ENCODE measurements at regions not wholly inside any gene's neighbourhood (a gene's known extent, or its start where the extent isn't known, plus 50 kb on each side); places are given as distances from the start of the nearest gene placed in this dataset.

GRCh38 chr11:70703141-70704064 lies 305.1 kb downstream of the CTTN start:
- DNase-seq (ENCODE audit: low spot score) = no peak

- no peak for DNase-seq (ENCODE audit: low spot score)
These were observed 306.8 kb downstream of the CTTN start for GRCh38 chr11:70705097-70705496.

- no peak for DNase-seq (ENCODE audit: low spot score)
These were observed 307.6 kb downstream of the CTTN start for GRCh38 chr11:70705930-70706329.

- no peak for DNase-seq (ENCODE audit: low spot score)
These were observed 309.5 kb downstream of the CTTN start for GRCh38 chr11:70707821-70708220.

DNA sequence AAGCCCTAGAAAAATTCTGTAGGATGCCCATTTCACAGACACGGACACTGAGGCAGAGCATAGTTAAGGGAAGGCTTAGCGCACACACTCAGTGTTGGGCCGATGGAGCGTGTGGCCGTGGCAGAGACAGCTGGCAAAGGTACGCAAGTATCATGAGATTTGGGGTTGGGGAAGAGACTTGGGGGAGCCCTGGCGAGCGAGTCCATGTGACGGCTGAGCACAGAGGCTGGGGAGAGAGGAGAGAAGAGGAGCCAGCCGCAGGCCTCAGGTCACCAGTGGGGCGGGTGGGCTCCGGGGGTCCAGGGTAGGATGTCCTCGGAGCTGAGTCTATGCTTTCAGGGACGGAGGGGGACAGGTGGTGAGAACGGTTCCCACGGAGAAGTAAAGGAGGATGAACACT lies 311.3 kb downstream of the CTTN start:
- DNase-seq (ENCODE audit: low spot score) = no peak

GRCh38 chr11:70710192-70710591 lies 311.9 kb downstream of the CTTN start:
- no peak for DNase-seq (ENCODE audit: low spot score)

GRCh38 chr11:70710601-70711000 lies 312.3 kb downstream of the CTTN start:
- no peak for DNase-seq (ENCODE audit: low spot score)

DNA sequence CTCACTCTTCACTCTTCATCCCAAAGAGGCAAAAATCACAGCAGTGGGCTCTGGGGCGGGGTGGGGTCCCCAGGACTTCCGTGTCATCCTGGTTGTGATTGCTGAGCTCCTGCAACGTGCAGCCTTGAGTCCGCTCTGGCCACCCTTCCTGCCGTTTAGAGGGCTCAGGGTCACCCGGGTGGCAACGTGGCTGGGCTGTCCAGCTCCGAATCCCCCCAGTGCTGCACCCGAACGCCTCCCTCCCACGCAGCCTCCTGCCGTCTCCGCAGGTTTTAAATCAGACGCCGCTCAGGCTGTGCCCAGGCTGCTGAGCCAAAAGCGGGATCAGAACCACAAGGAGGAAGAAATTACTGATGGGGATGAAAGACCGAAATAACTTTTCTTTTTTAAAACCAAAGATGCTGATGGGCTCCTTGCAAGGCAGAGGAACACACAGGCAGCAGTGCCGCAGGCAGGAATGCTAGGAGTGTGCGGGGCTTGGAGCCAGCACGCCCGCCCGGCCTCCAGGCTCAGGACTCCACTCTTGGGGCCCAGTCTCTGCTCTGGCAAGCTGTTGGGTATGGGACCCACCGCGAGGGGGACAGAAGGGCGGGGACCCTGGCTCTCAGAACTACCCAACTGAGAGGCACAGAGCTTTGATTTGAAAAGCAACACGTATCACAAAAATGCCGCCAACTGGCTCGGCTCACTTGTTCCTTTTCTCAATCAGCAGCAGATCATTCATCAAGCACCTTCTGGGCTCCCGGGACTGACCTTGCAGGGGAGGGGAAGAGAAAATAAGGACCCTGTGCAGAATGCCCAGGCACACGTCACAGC lies 313.0 kb downstream of the CTTN start:
- DNase-seq (ENCODE audit: low spot score) = no peak

GRCh38 chr11:70711911-70712185 lies 313.5 kb downstream of the CTTN start:
- no peak for DNase-seq (ENCODE audit: low spot score)

GRCh38 chr11:70712471-70712870 lies 314.1 kb downstream of the CTTN start:
- no peak for DNase-seq (ENCODE audit: low spot score)

GRCh38 chr11:70713086-70713835 lies 314.9 kb downstream of the CTTN start:
- DNase-seq (ENCODE audit: low spot score) = no peak

GRCh38 chr11:70713988-70714665 lies 315.8 kb downstream of the CTTN start:
- DNase-seq (ENCODE audit: low spot score) = no peak

DNA sequence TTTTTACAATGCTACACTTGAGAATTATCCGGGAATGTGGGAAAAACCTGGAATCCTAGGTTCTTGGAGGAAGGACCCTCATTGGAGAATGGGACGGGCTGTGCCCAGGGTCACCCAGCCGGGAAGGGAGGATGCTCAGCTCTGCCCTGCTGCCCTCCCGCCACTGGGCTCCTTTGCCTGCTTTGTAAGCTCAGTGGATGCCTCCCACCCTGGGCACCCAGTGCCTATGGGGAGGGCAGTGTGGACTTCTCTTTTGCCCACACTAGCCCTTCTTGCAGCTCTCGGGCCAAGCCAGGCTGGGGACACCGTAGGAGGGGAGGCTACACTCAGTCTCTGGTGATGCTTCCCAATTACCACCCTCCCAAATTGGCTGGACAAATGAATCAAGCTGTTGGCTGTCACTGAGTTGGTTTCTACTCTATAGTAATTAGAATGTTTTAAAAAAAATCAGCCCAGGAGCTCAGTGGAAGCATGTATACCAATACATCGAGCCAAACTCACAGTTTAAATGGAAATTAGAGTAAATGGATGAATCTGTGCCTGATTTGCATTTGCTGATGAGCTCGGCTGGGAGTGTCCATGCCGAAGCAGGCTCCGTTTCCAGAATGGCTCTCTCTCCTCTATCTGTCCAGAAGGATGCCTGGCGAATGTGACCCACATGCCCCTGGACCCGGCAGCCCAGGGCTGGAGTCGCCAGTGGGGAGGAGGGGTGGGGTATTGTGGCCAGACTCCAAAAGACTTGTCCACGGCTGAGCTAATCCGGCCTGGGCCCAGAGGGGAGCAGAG lies 317.0 kb downstream of the CTTN start:
- no peak for DNase-seq (ENCODE audit: low spot score)

GRCh38 chr11:70716216-70716615 lies 317.9 kb downstream of the CTTN start:
- DNase-seq (ENCODE audit: low spot score) = no peak

GRCh38 chr11:70716986-70717775 lies 318.9 kb downstream of the CTTN start:
- DNase-seq (ENCODE audit: low spot score) = no peak

GRCh38 chr11:70717936-70718595 lies 319.7 kb downstream of the CTTN start:
- DNase-seq (ENCODE audit: low spot score) = no peak

GRCh38 chr11:70719516-70719915 lies 321.2 kb downstream of the CTTN start:
- no peak for DNase-seq (ENCODE audit: low spot score)

GRCh38 chr11:70720281-70720680 lies 322.0 kb downstream of the CTTN start:
- DNase-seq (ENCODE audit: low spot score) = no peak

- no peak for DNase-seq (ENCODE audit: low spot score)
These were observed 322.7 kb downstream of the CTTN start for GRCh38 chr11:70721006-70721405.

- no peak for DNase-seq (ENCODE audit: low spot score)
These were observed 326.9 kb downstream of the CTTN start for GRCh38 chr11:70725278-70725677.

Measured in HuH-7.5 (cell line).